MM.1S (cell line): ENCODE measurements at regions not wholly inside any gene's neighbourhood (a gene's known extent, or its start where the extent isn't known, plus 50 kb on each side); places are given as distances from the start of the nearest gene placed in this dataset.

ENCODE experiments used
- DNase-seq: peaks from one replicate; pipeline ENCODE4 v3.0.0-alpha.2; 2015
- H2AFZ ChIP-seq: fragments of 300-600 bp; sonication (generic); 2 replicates; pipeline ENCODE4 v1.6.0; 2016; ENCODE audit warnings: antibody characterized with exemption, low read length
- H3F3A ChIP-seq: fragments of 300-600 bp; sonication (generic); 2 replicates; pipeline ENCODE4 v1.6.1; 2016; ENCODE audit warnings: mild to moderate bottlenecking, antibody characterized with exemption, low read length, moderate library complexity, mixed read lengths; ENCODE audit not compliant: insufficient read depth
- H3K27ac ChIP-seq: fragments of 300-600 bp; sonication (generic); 2 replicates; pipeline ENCODE4 v1.5.1; 2016; ENCODE audit warnings: mild to moderate bottlenecking, low read length
- H3K27me3 ChIP-seq: fragments of 300-600 bp; sonication (generic); replicated peaks from 2 replicates; pipeline ENCODE4 v1.6.0; 2016; ENCODE audit warnings: low read length; ENCODE audit not compliant: insufficient read depth
- H3K36me3 ChIP-seq: fragments of 300-600 bp; sonication (generic); replicated peaks from 2 replicates; pipeline ENCODE4 v1.6.1; 2016; ENCODE audit warnings: mild to moderate bottlenecking, low read length, mixed read lengths; ENCODE audit not compliant: insufficient read depth
- H3K4me1 ChIP-seq: fragments of 300-600 bp; sonication (generic); 2 replicates; pipeline ENCODE4 v1.6.1; 2016; ENCODE audit warnings: low read length, mixed read lengths
- H3K4me2 ChIP-seq: fragments of 300-600 bp; sonication (generic); 2 replicates; pipeline ENCODE4 v1.6.0; 2016; ENCODE audit warnings: low read depth, low read length
- H3K4me3 ChIP-seq: fragments of 300-600 bp; sonication (generic); 2 replicates; pipeline ENCODE4 v1.5.1; 2016; ENCODE audit warnings: low read length, mixed read lengths
- H3K79me2 ChIP-seq: fragments of 300-600 bp; sonication (generic); 2 replicates; pipeline ENCODE4 v1.6.1; 2016; ENCODE audit warnings: mixed run types, low read length, mixed read lengths
- H3K9ac ChIP-seq: fragments of 300-600 bp; sonication (generic); 2 replicates; pipeline ENCODE4 v1.6.1; 2016; ENCODE audit warnings: low read length, mixed read lengths
- H3K9me2 ChIP-seq: fragments of 300-600 bp; sonication (generic); replicated peaks from 2 replicates; pipeline ENCODE4 v1.6.1; 2016; ENCODE audit warnings: mild to moderate bottlenecking, low read length, mixed read lengths; ENCODE audit not compliant: insufficient read depth
- H3K9me3 ChIP-seq: fragments of 300-600 bp; sonication (generic); replicated peaks from 2 replicates; pipeline ENCODE4 v1.6.1; 2016; ENCODE audit warnings: mild to moderate bottlenecking, low read length, mixed read lengths; ENCODE audit not compliant: insufficient read depth
- H4K20me1 ChIP-seq: fragments of 300-600 bp; sonication (generic); 2 replicates; pipeline ENCODE4 v1.6.1; 2016; ENCODE audit warnings: mild to moderate bottlenecking, low read length, moderate library complexity, mixed read lengths; ENCODE audit not compliant: insufficient read depth
- CTCF ChIP-seq: fragments of 300-600 bp; sonication (generic); IDR thresholded peaks from 2 replicates; pipeline ENCODE4 v1.5.1; 2016; ENCODE audit warnings: antibody characterized with exemption, low read length, mixed read lengths
- EZH2 ChIP-seq: fragments of 300-600 bp; sonication (generic); optimal IDR thresholded peaks from 2 replicates; pipeline ENCODE3; 2017; ENCODE audit warnings: low read depth, mild to moderate bottlenecking, antibody characterized with exemption, low read length, mixed read lengths
- EZH2phosphoT487 ChIP-seq: fragments of 300-600 bp; sonication (generic); IDR thresholded peaks from 2 replicates; pipeline ENCODE4 v1.6.1; 2018; ENCODE audit warnings: antibody characterized with exemption, low read length

DNA sequence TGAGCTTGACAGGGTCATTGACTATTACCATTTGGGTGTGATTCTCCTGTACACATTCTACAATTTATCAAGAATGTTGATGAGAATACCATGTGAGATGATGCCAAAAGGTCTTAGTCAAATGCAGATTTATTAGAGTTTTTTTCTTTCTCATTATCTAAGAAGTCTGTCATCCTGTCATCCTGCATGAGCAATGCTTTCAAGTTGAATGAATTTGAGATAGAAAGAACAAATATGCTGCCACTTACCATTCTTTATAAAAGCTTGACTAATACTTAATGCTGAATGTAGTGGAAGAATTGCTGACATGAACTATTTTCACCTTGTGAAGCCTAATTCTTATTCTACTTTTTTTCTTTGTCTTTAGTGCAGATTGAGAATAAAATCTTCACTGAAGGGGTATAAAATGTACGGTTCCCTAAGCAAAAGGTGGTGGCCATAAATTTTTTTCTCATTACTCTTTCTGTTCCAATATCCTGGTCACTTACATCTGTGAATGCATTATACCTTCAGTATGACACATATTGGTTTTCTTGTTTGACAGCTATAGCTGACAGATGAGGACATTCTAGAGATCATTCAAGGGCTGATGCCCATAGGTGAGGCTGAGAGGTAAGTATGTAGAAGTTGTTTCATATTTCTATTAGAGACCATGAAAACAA lies 1434.7 kb downstream of the SLITRK1 start:
- Histone ChIP-seq H3K4me1 (no peaks in the 10 kb centered on the region), H3K4me2 (no peak overlapping the region), H3K9me3 (no peaks in the 10 kb centered on the region), H3K36me3 (no peaks in the 10 kb centered on the region), H3K27me3 (no peaks in the 10 kb centered on the region), H2AFZ (no peak overlapping the region), H3F3A (no peaks in the 10 kb centered on the region), H4K20me1 (no peaks in the 10 kb centered on the region), H3K4me3 (no peak overlapping the region), H3K9me2 (no peaks in the 10 kb centered on the region; the same call in 1 of the 2 replicates), H3K79me2 (no peaks in the 10 kb centered on the region), H3K27ac (no peak overlapping the region), H3K9ac (no peak overlapping the region)
- DNase-seq, result no peak
- no peak for TF ChIP-seq EZH2
- no peak for TF ChIP-seq EZH2phosphoT487
- TF ChIP-seq CTCF, result no peak

- no peak overlapping the region for H2AFZ ChIP-seq
- H3K27me3 ChIP-seq, result no peaks in the 10 kb centered on the region
- no peaks in the 10 kb centered on the region for H3K79me2 ChIP-seq
- no peaks in the 10 kb centered on the region for H3K4me1 ChIP-seq
- H3K9me3 ChIP-seq, result no peaks in the 10 kb centered on the region
- no peak overlapping the region for H3K27ac ChIP-seq
- TF ChIP-seq CTCF, result no peak
- no peak for TF ChIP-seq EZH2phosphoT487
- no peak for TF ChIP-seq EZH2
- no peak for DNase-seq
- no peaks in the 10 kb centered on the region for H4K20me1 ChIP-seq
- H3K9ac ChIP-seq, result no peak overlapping the region
- H3K9me2 ChIP-seq, result no peaks in the 10 kb centered on the region; the same call in 1 of the 2 replicates
- H3K36me3 ChIP-seq, result no peaks in the 10 kb centered on the region
- no peak overlapping the region for H3K4me3 ChIP-seq
- H3F3A ChIP-seq, result no peaks in the 10 kb centered on the region
- no peak overlapping the region for H3K4me2 ChIP-seq
Observed at GRCh38 chr13:82439159-82439904, 1442.9 kb downstream of the SLITRK1 start.

GRCh38 chr13:82438320-82438719 lies 1444.0 kb downstream of the SLITRK1 start:
- Histone ChIP-seq H4K20me1 (no peaks in the 10 kb centered on the region), H3K9me3 (no peaks in the 10 kb centered on the region), H3K4me3 (no peak overlapping the region), H3K4me2 (no peak overlapping the region), H3K27ac (no peak overlapping the region), H3F3A (no peaks in the 10 kb centered on the region), H3K4me1 (no peaks in the 10 kb centered on the region), H3K9me2 (no peaks in the 10 kb centered on the region), H3K36me3 (no peaks in the 10 kb centered on the region), H2AFZ (no peak overlapping the region), H3K79me2 (no peaks in the 10 kb centered on the region), H3K9ac (no peak overlapping the region), H3K27me3 (no peaks in the 10 kb centered on the region)
- no peak for DNase-seq
- TF ChIP-seq CTCF (no peak), EZH2 (no peak), EZH2phosphoT487 (no peak)
